HepG2 (cell line): ENCODE measurements at regions not wholly inside any gene's neighbourhood (a gene's known extent, or its start where the extent isn't known, plus 50 kb on each side); places are given as distances from the start of the nearest gene placed in this dataset.

Experiments used
- ATAC-seq: fragments of 200-7000 bp; cut with Tn5 transposase; 3 replicates; pipeline ENCODE4 v1.9.1; 2020; ENCODE audit warnings: mild to moderate bottlenecking, moderate library complexity
- BruUV-seq: library from RNA; stranded (reverse); fragments of 400-500 nt; replicated peaks from 2 replicates; lab custom pipeline; 2021; lab: Mats Ljungman, UMichigan
- CTCF ChIA-PET: fragments of 300-600 bp; formaldehyde crosslinking; extraction: SDS; loops from one replicate; lab custom pipeline; 2021; ENCODE audit warnings: low total read pairs, inconsistent platforms, low intra/inter-chr PET ratio; lab: Yijun Ruan, JAX
- POLR2A ChIA-PET: fragments of 350-600 bp; sonication (Branson Sonifier 250); formaldehyde crosslinking; loops from one replicate; lab custom pipeline; 2020; ENCODE audit warnings: antibody characterized with exemption, inconsistent platforms; lab: Yijun Ruan, JAX
- DNase-seq: peaks from one replicate; pipeline ENCODE4 v3.0.0-alpha.2; 2015; ENCODE audit warnings: low spot score
- FAIRE-seq: peaks from 3 replicates; lab custom pipeline; 2011; peaks lifted over from hg19 to GRCh38; lab: Jason Lieb, UNC
- H2AFZ ChIP-seq: one replicate; pipeline ENCODE4 v1.6.1; 2011; ENCODE audit warnings: low read length, inconsistent platforms
- H3K27ac ChIP-seq: fragments of 300-600 bp; 3 replicates; pipeline ENCODE4 v1.8.0; 2011; ENCODE audit warnings: mixed run types, mild to moderate bottlenecking, mixed read lengths, low read length, inconsistent platforms; ENCODE audit not compliant: insufficient read depth; ENCODE audit errors: extremely low read length
- H3K27me3 ChIP-seq, 2 experiments: fragments of 200-600 bp in 1 of 2; 2 replicates in 1 of 2; 3 replicates in 1 of 2; pipeline versions ENCODE4 v1.6.0 to v1.8.0; 2011; ENCODE audit warnings: low read length in 2 of 2, mild to moderate bottlenecking in 2 of 2, moderate library complexity in 2 of 2, inconsistent platforms in 1 of 2; ENCODE audit not compliant: insufficient read depth in 2 of 2, control insufficient read depth in 1 of 2
- H3K36me3 ChIP-seq, 2 experiments: fragments of 200-600 bp in 1 of 2; replicated peaks in 1 of 2; 2 replicates in 1 of 2; 3 replicates in 1 of 2; pipeline versions ENCODE4 v1.5.1 to v1.8.0; 2011; ENCODE audit warnings: low read length in 2 of 2, inconsistent platforms in 1 of 2; ENCODE audit not compliant: insufficient read depth in 2 of 2, control insufficient read depth in 1 of 2
- H3K4me1 ChIP-seq: 2 replicates; pipeline ENCODE4 v1.5.1; 2012; ENCODE audit warnings: low read length, inconsistent platforms; ENCODE audit not compliant: insufficient read depth
- H3K4me2 ChIP-seq: 2 replicates; pipeline ENCODE4 v1.6.0; 2011; ENCODE audit warnings: low read depth, low read length, inconsistent platforms
- H3K4me3 ChIP-seq, 3 experiments: fragments of 200-600 bp in 1 of 3; sonication (generic), shearing (Covaris generic) in 1 of 3; replicated peaks in 1 of 3; 2 replicates each; pipeline ENCODE4 v1.5.1; 2011 to 2016; ENCODE audit warnings: low read length in 3 of 3, inconsistent platforms in 2 of 3, low read depth in 2 of 3, mild to moderate bottlenecking in 2 of 3, control low read depth in 1 of 3, mixed read lengths in 1 of 3; ENCODE audit not compliant: insufficient read depth in 1 of 3
- H3K79me2 ChIP-seq: one replicate; pipeline ENCODE4 v1.6.1; 2011; ENCODE audit warnings: low read length, inconsistent platforms; ENCODE audit not compliant: insufficient read depth
- H3K9ac ChIP-seq: 2 replicates; pipeline ENCODE4 v1.6.0; 2011; ENCODE audit warnings: mild to moderate bottlenecking, low read depth, low read length, inconsistent platforms; ENCODE audit not compliant: insufficient read depth
- H3K9me3 ChIP-seq: 2 replicates; pipeline ENCODE4 v1.5.1; 2012; ENCODE audit warnings: mild to moderate bottlenecking, low read length
- H4K20me1 ChIP-seq: 2 replicates; pipeline ENCODE4 v1.6.0; 2011; ENCODE audit warnings: inconsistent platforms, mild to moderate bottlenecking, low read length, moderate library complexity; ENCODE audit not compliant: insufficient read depth
- AHR ChIP-seq: IDR thresholded peaks from 2 replicates; pipeline ENCODE4 v1.6.1; 2018; ENCODE audit warnings: missing genetic modification reagents, missing compliant biosample characterization
- AKAP8 ChIP-seq: sonication (generic); formaldehyde crosslinking; IDR thresholded peaks from 2 replicates; pipeline ENCODE4 v1.5.1; 2020; ENCODE audit warnings: mild to moderate bottlenecking, missing genetic modification reagents
- CREB1 ChIP-seq, 2 experiments: fragments of 450-650 bp in 1 of 2; IDR thresholded peaks; 2 replicates each; pipeline ENCODE4 v1.6.1; 2016 to 2017; ENCODE audit warnings: control low read depth in 1 of 2, mild to moderate bottlenecking in 1 of 2, missing compliant biosample characterization in 1 of 2, missing genetic modification characterization in 1 of 2
- FOXO4 ChIP-seq: sonication (generic); formaldehyde crosslinking; conservative IDR thresholded peaks from 2 replicates; pipeline ENCODE4 v1.8.1; 2023; ENCODE audit warnings: missing genetic modification reagents
- KDM2A ChIP-seq: sonication (generic); formaldehyde crosslinking; IDR thresholded peaks from 2 replicates; pipeline ENCODE4 v1.4.0; 2020; ENCODE audit warnings: low read depth, missing genetic modification reagents, borderline replicate concordance
- KDM5A ChIP-seq: fragments of 200-600 bp; sonication (generic); IDR thresholded peaks from 2 replicates; pipeline ENCODE4 v1.7.0; 2018; ENCODE audit warnings: antibody characterized with exemption, mild to moderate bottlenecking, low read length, borderline replicate concordance
- NR2F6 ChIP-seq, 2 experiments: IDR thresholded peaks; 2 replicates each; pipeline ENCODE4 v1.6.1; 2016; ENCODE audit warnings: antibody characterized with exemption in 1 of 2, mild to moderate bottlenecking in 1 of 2
- ZBTB3 ChIP-seq: sonication (generic); formaldehyde crosslinking; IDR thresholded peaks from 2 replicates; pipeline ENCODE4 v1.4.0; 2020; ENCODE audit warnings: low read depth, mild to moderate bottlenecking, moderate library complexity, missing genetic modification reagents, borderline replicate concordance
- ZBTB37 ChIP-seq: sonication (generic); formaldehyde crosslinking; IDR thresholded peaks from 2 replicates; pipeline ENCODE4 v1.4.0; 2020; ENCODE audit warnings: mild to moderate bottlenecking, missing genetic modification reagents
- ZBTB44 ChIP-seq: sonication (generic); formaldehyde crosslinking; IDR thresholded peaks from 2 replicates; pipeline ENCODE4 v1.4.0; 2020; ENCODE audit warnings: missing genetic modification reagents
- ZBTB8A ChIP-seq: sonication (generic); formaldehyde crosslinking; IDR thresholded peaks from 2 replicates; pipeline ENCODE4 v1.4.0; 2020; ENCODE audit warnings: mild to moderate bottlenecking, low read depth, missing genetic modification reagents, borderline replicate concordance
- ZFX ChIP-seq: sonication (generic); formaldehyde crosslinking; IDR thresholded peaks from 2 replicates; pipeline ENCODE4 v1.4.0; 2020; ENCODE audit warnings: mild to moderate bottlenecking, low read depth, missing genetic modification reagents, moderate library complexity
- ZMYM2 ChIP-seq: sonication (generic); formaldehyde crosslinking; IDR thresholded peaks from 2 replicates; pipeline ENCODE4 v1.8.0; 2022; ENCODE audit warnings: mild to moderate bottlenecking, missing genetic modification reagents
- ZNF326 ChIP-seq: sonication (generic); formaldehyde crosslinking; IDR thresholded peaks from 2 replicates; pipeline ENCODE4 v1.4.0; 2020; ENCODE audit warnings: missing genetic modification reagents, borderline replicate concordance
- ZNF670 ChIP-seq: sonication (generic); formaldehyde crosslinking; IDR thresholded peaks from 2 replicates; pipeline ENCODE4 v1.8.0; 2022; ENCODE audit warnings: mild to moderate bottlenecking, missing genetic modification reagents, borderline replicate concordance
- ZNF891 ChIP-seq: sonication (generic); formaldehyde crosslinking; IDR thresholded peaks from 2 replicates; pipeline ENCODE4 v1.5.0; 2020; ENCODE audit warnings: mild to moderate bottlenecking, missing genetic modification reagents
- WGBS: methylation state at CpG from one replicate; pipeline ENCODE4 v1.1.6; 2017; ENCODE audit warnings: low lambda C conversion rate; 5-methylcytosine and 5-hydroxymethylcytosine counted together
- in situ Hi-C: cut with HindIII; loops from 2 replicates; pipeline ENCODE4 v1.10.0; 2017; ENCODE audit warnings: low pct_unique_long_range_greater_than_20kb; ENCODE audit not compliant: extremely low pct_ligation_motif_present
- intact Hi-C: fragments of 100-400 bp; cut with micrococcal nuclease; formaldehyde crosslinking; loops from one replicate; pipeline ENCODE4 v1.10.0; 2022; ENCODE audit not compliant: unreplicated experiment

- no peak for TF ChIP-seq ZNF326 (CRISPR knock-in tag)
- peak; percentile 2; the same call in 1 of the 2 replicates for TF ChIP-seq ZMYM2 (CRISPR knock-in tag)
- TF ChIP-seq NR2F6 (IDR thresholded peaks at IDR 0.05), result no peak
- peak; percentile 53 for TF ChIP-seq NR2F6 (CRISPR knock-in tag; IDR thresholded peaks at IDR 0.05)
- TF ChIP-seq ZFX (CRISPR knock-in tag), result peak; percentile 23; the same call in 1 of the 2 replicates
- TF ChIP-seq KDM2A (CRISPR knock-in tag), result 0 out of 2 replicates have a peak, but pooled peaks have one; percentile 26
Observed at GRCh38 chr16:14374451-14375131, 255.5 kb downstream of the PARN start (continued).

GRCh38 chr16:14373896-14374295, 256.2 kb downstream of the PARN start:
- WGBS, result 63% methylated on average over 10 of the region's 10 CpGs
- no TSS peak for BruUV-seq
- POLR2A ChIA-PET, result no interaction called here
- in situ Hi-C loops (no loop called here), intact Hi-C loops (no loop called here)
- Histone ChIP-seq H4K20me1 (no peaks in the 10 kb centered on the region), H3K4me3 (no peak overlapping the region), H3K36me3 (no peaks in the 10 kb centered on the region), H3K4me2 (peak overlapping the region; percentile 56; the same call in 1 of the 2 replicates), H3K9ac (no peak overlapping the region), H3K27ac (no peak overlapping the region), H3K9me3 (no peaks in the 10 kb centered on the region), H3K4me1 (peaks cover 81% of the 10 kb centered on the region), H3K79me2 (no peaks in the 10 kb centered on the region), H3K27me3 (no peaks in the 10 kb centered on the region), H2AFZ (no peak overlapping the region)
- DNase-seq, result no peak
- FAIRE-seq, result no peak
- ATAC-seq, result peak; percentile 19
- CTCF ChIA-PET, result no interaction called here
- 0 out of 2 replicates have a peak, but pooled peaks have one; percentile 53 for TF ChIP-seq FOXO4
- TF ChIP-seq ZBTB44 (CRISPR knock-in tag), result no peak
- TF ChIP-seq ZBTB8A (CRISPR knock-in tag), result no peak
- TF ChIP-seq ZBTB3 (CRISPR knock-in tag), result no peak
- no peak for TF ChIP-seq ZNF891 (CRISPR knock-in tag)
- no peak for TF ChIP-seq ZNF670 (CRISPR knock-in tag)
- 0 out of 2 replicates have a peak, but pooled peaks have one; percentile 24 for TF ChIP-seq ZBTB37 (CRISPR knock-in tag)
- TF ChIP-seq AKAP8 (CRISPR knock-in tag), result no peak
- TF ChIP-seq ZFX (CRISPR knock-in tag), result 0 out of 2 replicates have a peak, but pooled peaks have one; percentile 5
- TF ChIP-seq CREB1 (IDR thresholded peaks at IDR 0.05), result no peak
- TF ChIP-seq CREB1 (CRISPR knock-in tag; IDR thresholded peaks at IDR 0.05), result no peak
- no peak for TF ChIP-seq KDM5A
- no peak for TF ChIP-seq AHR (CRISPR knock-in tag)
